Small intestine (tissue), 7 donors: ENCODE measurements at regions not wholly inside any gene's neighbourhood (a gene's known extent, or its start where the extent isn't known, plus 50 kb on each side); places are given as distances from the start of the nearest gene placed in this dataset.
"Not testable (repeated sequence)": the region's sequence is repeated elsewhere in the genome, so short reads cannot be mapped to it uniquely, and the experiment has no call there.

Source experiments
- DNase-seq, 2 donors: peaks; one replicate each; pipeline versions ENCODE4 v3.0.0 to v3.0.0-alpha.2; 2013
- FAIRE-seq: peaks from 2 replicates; lab custom pipeline; 2012; peaks lifted over from hg19 to GRCh38; lab: Jason Lieb, UNC
- H3K27ac ChIP-seq, 3 donors: one replicate each; pipeline ENCODE4 v1.5.1; 2013; ENCODE audit warnings: low read length in 2 of 3, mild to moderate bottlenecking in 2 of 3, control low read depth in 1 of 3, inconsistent platforms in 1 of 3, low read depth in 1 of 3, moderate library complexity in 1 of 3
- H3K27me3 ChIP-seq, 3 donors: one replicate each; pipeline ENCODE4 v1.6.1; 2013; ENCODE audit warnings: low read length in 3 of 3, inconsistent platforms in 1 of 3; ENCODE audit not compliant: control insufficient read depth in 3 of 3, insufficient read depth in 3 of 3
- H3K36me3 ChIP-seq, 3 donors: one replicate each; pipeline ENCODE4 v1.6.1; 2013; ENCODE audit warnings: low read length in 3 of 3, inconsistent platforms in 1 of 3, low read depth in 1 of 3, mild to moderate bottlenecking in 1 of 3, moderate library complexity in 1 of 3; ENCODE audit not compliant: control insufficient read depth in 3 of 3, insufficient read depth in 2 of 3
- H3K4me1 ChIP-seq, 3 donors: one replicate each; pipeline ENCODE4 v1.6.1; 2013; ENCODE audit warnings: low read length in 2 of 3, inconsistent platforms in 1 of 3, low read depth in 1 of 3, mild to moderate bottlenecking in 1 of 3, moderate library complexity in 1 of 3; ENCODE audit not compliant: control insufficient read depth in 3 of 3, insufficient read depth in 2 of 3
- H3K4me3 ChIP-seq, 3 donors: one replicate each; pipeline ENCODE4 v1.5.1; 2013; ENCODE audit warnings: low read length in 3 of 3, control low read depth in 1 of 3, inconsistent platforms in 1 of 3, low read depth in 1 of 3, mild to moderate bottlenecking in 1 of 3, moderate library complexity in 1 of 3
- H3K9me3 ChIP-seq, 2 donors: one replicate each; pipeline ENCODE4 v1.6.1; 2013; ENCODE audit warnings: low read depth in 1 of 2, low read length in 1 of 2; ENCODE audit not compliant: control insufficient read depth in 2 of 2, insufficient read depth in 1 of 2
- WGBS, 3 donors: extraction: QIAGEN DNeasy Blood & Tissue Kit; methylation state at CpG; one replicate each; pipeline ENCODE4 v1.1.7; 2013; 5-methylcytosine and 5-hydroxymethylcytosine counted together
- donor health status: healthy with polysubstance abuse.
- donor health status: control.
- donor health status: control.
- donor health status: Bipolar disorder and iron deficiency.
- donor health status: healthy.

GRCh38 chr10:108975459-108976058, 947.8 kb downstream of the XPNPEP1 start:
- no peaks in the 10 kb centered on the region for H3K36me3 ChIP-seq
- no peak overlapping the region for H3K4me3 ChIP-seq
- FAIRE-seq (no peak), DNase-seq (no peak)
- no peak overlapping the region for H3K27ac ChIP-seq
- H3K4me1 ChIP-seq, result no peaks in the 10 kb centered on the region
- H3K27me3 ChIP-seq, result no peaks in the 10 kb centered on the region
- peaks cover 0 to 6% of the 10 kb centered on the region in 2 donors for H3K9me3 ChIP-seq
- WGBS, 3 donors, result 62 to 69% (median 62%) methylated on average over 3 of the region's 3 CpGs

GRCh38 chr10:108970016-108970415, 953.3 kb downstream of the XPNPEP1 start:
- Histone ChIP-seq H3K4me3 (no peak overlapping the region), H3K27me3 (no peaks in the 10 kb centered on the region), H3K27ac (no peak overlapping the region), H3K9me3 (no peaks in the 10 kb centered on the region), H3K4me1 (no peaks in the 10 kb centered on the region), H3K36me3 (no peaks in the 10 kb centered on the region)
- DNase-seq (peak in 1 of 2 donors; percentile 36), FAIRE-seq (no peak)
- WGBS, 3 donors, result 38 to 61% (median 53%) methylated on average over 1 of the region's 1 CpG

GRCh38 chr10:108966411-108966810, 956.9 kb downstream of the XPNPEP1 start:
- no peaks in the 10 kb centered on the region for H3K9me3 ChIP-seq
- no peaks in the 10 kb centered on the region for H3K36me3 ChIP-seq
- 69 to 88% (median 81%) methylated on average over 1 of the region's 1 CpG for WGBS, 3 donors
- no peaks in the 10 kb centered on the region for H3K27me3 ChIP-seq
- FAIRE-seq, result no peak
- H3K27ac ChIP-seq, result no peak overlapping the region
- H3K4me3 ChIP-seq, result no peak overlapping the region
- DNase-seq, result no peak
- no peaks in the 10 kb centered on the region for H3K4me1 ChIP-seq

- no peaks in the 10 kb centered on the region for H3K36me3 ChIP-seq
- FAIRE-seq (no peak), DNase-seq (no peak)
These were observed 957.3 kb downstream of the XPNPEP1 start for GRCh38 chr10:108966005-108966404.

GRCh38 chr10:108962172-108962571, 961.1 kb downstream of the XPNPEP1 start:
- no peak overlapping the region for H3K4me3 ChIP-seq
- H3K36me3 ChIP-seq, result no peaks in the 10 kb centered on the region
- no peaks in the 10 kb centered on the region for H3K4me1 ChIP-seq
- no peaks in the 10 kb centered on the region for H3K9me3 ChIP-seq
- DNase-seq (no peak), FAIRE-seq (no peak)
- H3K27me3 ChIP-seq, result no peaks in the 10 kb centered on the region
- no peak overlapping the region for H3K27ac ChIP-seq

More at GRCh38 chr10:108966005-108966404, 957.3 kb downstream of the XPNPEP1 start:
- H3K27ac ChIP-seq, result no peak overlapping the region
- no peak overlapping the region for H3K4me3 ChIP-seq
- H3K4me1 ChIP-seq, result no peaks in the 10 kb centered on the region
- no peaks in the 10 kb centered on the region for H3K9me3 ChIP-seq
- H3K27me3 ChIP-seq, result no peaks in the 10 kb centered on the region

GRCh38 chr10:108957681-108958080, 965.6 kb downstream of the XPNPEP1 start:
- Histone ChIP-seq H3K27me3 (no peaks in the 10 kb centered on the region), H3K4me3 (no peak overlapping the region), H3K4me1 (no peaks in the 10 kb centered on the region), H3K36me3 (no peaks in the 10 kb centered on the region), H3K9me3 (no peaks in the 10 kb centered on the region), H3K27ac (no peak overlapping the region)
- whole genome bisulfite sequencing, 3 donors, result 67 to 87% (median 78%) methylated on average over 3 of the region's 3 CpGs
- FAIRE-seq, result no peak
- no peak for DNase-seq

- no peak overlapping the region for H3K4me3 ChIP-seq
- no peak for FAIRE-seq
- no peak overlapping the region for H3K27ac ChIP-seq
- no peaks in the 10 kb centered on the region for H3K27me3 ChIP-seq
- no peaks in the 10 kb centered on the region for H3K36me3 ChIP-seq
- no peaks in the 10 kb centered on the region for H3K4me1 ChIP-seq
- 94 to 97% (median 96%) methylated on average over 1 of the region's 1 CpG for WGBS, 3 donors
- no peaks in the 10 kb centered on the region for H3K9me3 ChIP-seq
- no peak for DNase-seq
These were observed 967.2 kb downstream of the XPNPEP1 start for GRCh38 chr10:108956149-108956548.

- not testable (repeated sequence) for H3K27me3 ChIP-seq, H3K4me1 ChIP-seq, FAIRE-seq, H3K9me3 ChIP-seq, H3K4me3 ChIP-seq, H3K27ac ChIP-seq, DNase-seq, H3K36me3 ChIP-seq
These were observed 1003.3 kb downstream of the XPNPEP1 start for GRCh38 chr10:108920029-108920428.

- Histone ChIP-seq H3K9me3 (no peaks in the 10 kb centered on the region), H3K4me3 (no peak overlapping the region), H3K4me1 (no peaks in the 10 kb centered on the region), H3K27me3 (peaks cover 0 to 21% (median 0%) of the 10 kb centered on the region in 3 donors), H3K36me3 (no peaks in the 10 kb centered on the region), H3K27ac (no peak overlapping the region)
- 55 to 64% (median 55%) methylated on average over 3 of the region's 3 CpGs for WGBS, 3 donors
- DNase-seq, result no peak
- FAIRE-seq, result no peak
These were observed 1010.0 kb downstream of the XPNPEP1 start for GRCh38 chr10:108913300-108913699.
